ENCODE measurements at regions not wholly inside any gene's neighbourhood (a gene's known extent, or its start where the extent isn't known, plus 50 kb on each side); places are given as distances from the start of the nearest gene placed in this dataset.

GRCh38 chr4:97414161-97414560 is 729.1 kb downstream of the STPG2 start:
- WGBS, 2 experiments (ENCODE audit: extremely low coverage in 2 of 2, insufficient read length in 1 of 2) = no CpG with 5 or more reads among the region's 4 CpGs
- Histone ChIP-seq H3K4me3 (ENCODE audit: insufficient read depth, low read depth, low read length) (no peak overlapping the region), H2AK9ac (replicated peaks; ENCODE audit: low read depth, low read length, poor library complexity) (no peak overlapping the region), H3K9ac (ENCODE audit: low read depth, low read length) (no peak overlapping the region), H2BK15ac (ENCODE audit: low read depth, low read length) (no peak overlapping the region), H2AK5ac (ENCODE audit: low read depth, low read length) (no peak overlapping the region), H2AFZ (replicated peaks; ENCODE audit: low read length, poor library complexity) (no peak overlapping the region), H3K9me1 (ENCODE audit: insufficient read depth, low read length) (no peaks in the 10 kb centered on the region), H2BK20ac (ENCODE audit: low read depth, low read length) (no peak overlapping the region), H3K18ac (ENCODE audit: low read depth, low read length) (no peak overlapping the region), H3K36me3 (ENCODE audit: control insufficient read depth, insufficient read depth, low read length) (no peaks in the 10 kb centered on the region), H4K8ac (ENCODE audit: low read depth in 2 of 2, low read length in 2 of 2) (no peak overlapping the region), H2BK120ac (ENCODE audit: low read depth, low read length) (no peak overlapping the region), H3K27me3 (ENCODE audit: control insufficient read depth, insufficient read depth, low read length) (no peaks in the 10 kb centered on the region), H4K5ac (ENCODE audit: low read depth, low read length) (no peak overlapping the region), H3K4me1 (ENCODE audit: control insufficient read depth, insufficient read depth, low read length) (no peaks in the 10 kb centered on the region), H3K9me3 (ENCODE audit: control insufficient read depth, insufficient read depth, low read length) (peaks cover 2% of the 10 kb centered on the region), H4K91ac (ENCODE audit: insufficient read depth, low read depth, low read length) (no peak overlapping the region), H3K27ac (ENCODE audit: insufficient read depth, low read length) (no peak overlapping the region), H3K14ac (replicated peaks; ENCODE audit: low read depth, low read length) (no peak overlapping the region), H2BK5ac (ENCODE audit: low read depth, low read length, poor library complexity, severe bottlenecking) (no peak overlapping the region), H3K56ac (ENCODE audit: extremely low read depth, insufficient read depth, low read length) (no peak overlapping the region), H3K23ac (ENCODE audit: low read depth, low read length) (no peak overlapping the region), H3K4ac (ENCODE audit: low read depth, low read length) (no peak overlapping the region), H4K20me1 (ENCODE audit: insufficient read depth, low read length) (no peaks in the 10 kb centered on the region), H3K79me1 (ENCODE audit: low read depth in 1 of 2, low read length in 2 of 2) (no peaks in the 10 kb centered on the region), H3K4me2 (ENCODE audit: low read depth, low read length) (no peak overlapping the region)
- ChIA-PET POLR2A (ENCODE audit: unreplicated experiment) (no interaction called here), CTCF (no interaction called here)
- no TSS peak for BruUV-seq (replicated peaks)
- DNase-seq = no peak
- no peak for ATAC-seq (ENCODE audit: low read depth)
- in situ Hi-C loops (cut with MboI; ENCODE audit: low sequenced_read_pairs) (no loop called here), intact Hi-C loops (cut with micrococcal nuclease) (no loop called here), dilution Hi-C loops (cut with HindIII; ENCODE audit: low sequenced_read_pairs, unreplicated experiment) (no loop called here)
- no peak for TF ChIP-seq FOS (IDR thresholded peaks at IDR 0.05; ENCODE audit: low read depth, low read length)
- TF ChIP-seq USF2 (IDR thresholded peaks at IDR 0.05; ENCODE audit: low read depth, low read length) = no peak
- TF ChIP-seq BHLHE40 (IDR thresholded peaks at IDR 0.05; ENCODE audit: low read depth, low read length) = no peak
- TF ChIP-seq RAD21 (IDR thresholded peaks at IDR 0.05; ENCODE audit: low read length) = no peak
- no peak for TF ChIP-seq NFE2L2 (IDR thresholded peaks at IDR 0.05; ENCODE audit: low read depth, low read length)
- TF ChIP-seq POLR2A (IDR thresholded peaks at IDR 0.05; ENCODE audit: low read depth, low read length) = no peak
- TF ChIP-seq CEBPB (IDR thresholded peaks at IDR 0.05; ENCODE audit: low read depth, low read length) = no peak
- no peak for TF ChIP-seq CHD1 (IDR thresholded peaks at IDR 0.05; ENCODE audit: low read depth, low read length)
- no peak for TF ChIP-seq SMC3 (IDR thresholded peaks at IDR 0.05; ENCODE audit: low read depth, low read length)
- TF ChIP-seq CTCF (conservative IDR thresholded peaks at IDR 0.05; ENCODE audit: low read depth, low read length) = no peak
- no peak for TF ChIP-seq MXI1 (IDR thresholded peaks at IDR 0.05; ENCODE audit: borderline replicate concordance, low read depth, low read length)
- TF ChIP-seq MAZ (IDR thresholded peaks at IDR 0.05; ENCODE audit: borderline replicate concordance, low read depth, low read length) = no peak
- no peak for TF ChIP-seq ELK1 (IDR thresholded peaks at IDR 0.05; ENCODE audit: borderline replicate concordance, low read depth, low read length)
- TF ChIP-seq MAFK (IDR thresholded peaks at IDR 0.05; ENCODE audit: low read depth, low read length) = no peak
- no peak for TF ChIP-seq RCOR1 (IDR thresholded peaks at IDR 0.05; ENCODE audit: insufficient replicate concordance, low read length)
- TF ChIP-seq RFX5 (IDR thresholded peaks at IDR 0.05; ENCODE audit: low read depth, low read length) = no peak
